ENCODE measurements at regions not wholly inside any gene's neighbourhood (a gene's known extent, or its start where the extent isn't known, plus 50 kb on each side); places are given as distances from the start of the nearest gene placed in this dataset.

GRCh38 chr5:61755726-61756222 is 423.7 kb downstream of the ZSWIM6 start:
- TF ChIP-seq CTCF (IDR thresholded peaks at IDR 0.05; ENCODE audit: extremely low read depth in 1 of 2, insufficient read depth in 1 of 2, low read depth in 1 of 2, low read length in 2 of 2) (no peak), POLR2A (IDR thresholded peaks at IDR 0.05; ENCODE audit: low read depth, low read length) (no peak), MAX (IDR thresholded peaks at IDR 0.05; ENCODE audit: insufficient read depth, insufficient read length) (no peak)
